Psoas muscle (tissue), 7 donors: ENCODE measurements at regions not wholly inside any gene's neighbourhood (a gene's known extent, or its start where the extent isn't known, plus 50 kb on each side); places are given as distances from the start of the nearest gene placed in this dataset.

ENCODE experiments used
- ATAC-seq, 4 donors: fragments of 200-7000 bp; cut with Tn5 transposase; one replicate each; pipeline ENCODE4 v1.9.1; 2020; ENCODE audit warnings: moderate library complexity in 3 of 4, mild to moderate bottlenecking in 2 of 4
- DNase-seq, 2 donors: peaks; one replicate each; pipeline ENCODE4 v3.0.0-alpha.2; 2020
- H3K27ac ChIP-seq: fragments of 200-600 bp; one replicate; pipeline ENCODE4 v1.8.0; 2022
- H3K27me3 ChIP-seq, 3 donors: fragments of 200-600 bp in 1 of 3; one replicate each; pipeline versions ENCODE4 v1.6.1 to v1.8.0; 2013 to 2022; ENCODE audit warnings: low read length in 2 of 3, mild to moderate bottlenecking in 2 of 3, moderate library complexity in 1 of 3; ENCODE audit not compliant: insufficient read depth in 3 of 3
- H3K36me3 ChIP-seq, 2 donors: fragments of 200-600 bp in 1 of 2; one replicate each; pipeline versions ENCODE4 v1.6.1 to v1.8.0; 2013 to 2022; ENCODE audit warnings: low read depth in 1 of 2, mild to moderate bottlenecking in 1 of 2, moderate library complexity in 1 of 2; ENCODE audit not compliant: insufficient read depth in 1 of 2
- H3K4me1 ChIP-seq: fragments of 200-600 bp; one replicate; pipeline ENCODE4 v1.8.0; 2022
- H3K4me3 ChIP-seq: fragments of 200-600 bp; one replicate; pipeline ENCODE4 v1.8.0; 2022; ENCODE audit warnings: mild to moderate bottlenecking
- H3K9me3 ChIP-seq: fragments of 200-600 bp; one replicate; pipeline ENCODE4 v1.8.0; 2022
- WGBS, 3 donors: extraction: QIAGEN DNeasy Blood & Tissue Kit; methylation state at CpG; one replicate each; pipeline versions ENCODE4 v1.1.6 to v1.1.7; 2013; 5-methylcytosine and 5-hydroxymethylcytosine counted together
- intact Hi-C, 2 donors: fragments of 100-400 bp; cut with DNase I; formaldehyde crosslinking; loops; one replicate each; pipeline versions ENCODE4 v1.11.0 to v1.14.2; 2022
- TF ChIP-seq, protein P1 (sequence below): fragments of 200-600 bp; IDR thresholded peaks from one replicate; pipeline ENCODE4 v1.8.0; 2022; ENCODE audit warnings: antibody characterized with exemption
- donor health status: healthy with polysubstance abuse.
- donor health status: DM: no; HTN: no; CAD: no; lungs with moderate emphysema.
- donor health status: Bipolar disorder and iron deficiency.
- donor health status: healthy.
- donor health status: DM: yes; HTN: yes; CAD: no.
- donor health status: DM: no; HTN: no; CAD: no.
- donor health status: DM: yes; HTN: yes; CAD: no.

DNA sequence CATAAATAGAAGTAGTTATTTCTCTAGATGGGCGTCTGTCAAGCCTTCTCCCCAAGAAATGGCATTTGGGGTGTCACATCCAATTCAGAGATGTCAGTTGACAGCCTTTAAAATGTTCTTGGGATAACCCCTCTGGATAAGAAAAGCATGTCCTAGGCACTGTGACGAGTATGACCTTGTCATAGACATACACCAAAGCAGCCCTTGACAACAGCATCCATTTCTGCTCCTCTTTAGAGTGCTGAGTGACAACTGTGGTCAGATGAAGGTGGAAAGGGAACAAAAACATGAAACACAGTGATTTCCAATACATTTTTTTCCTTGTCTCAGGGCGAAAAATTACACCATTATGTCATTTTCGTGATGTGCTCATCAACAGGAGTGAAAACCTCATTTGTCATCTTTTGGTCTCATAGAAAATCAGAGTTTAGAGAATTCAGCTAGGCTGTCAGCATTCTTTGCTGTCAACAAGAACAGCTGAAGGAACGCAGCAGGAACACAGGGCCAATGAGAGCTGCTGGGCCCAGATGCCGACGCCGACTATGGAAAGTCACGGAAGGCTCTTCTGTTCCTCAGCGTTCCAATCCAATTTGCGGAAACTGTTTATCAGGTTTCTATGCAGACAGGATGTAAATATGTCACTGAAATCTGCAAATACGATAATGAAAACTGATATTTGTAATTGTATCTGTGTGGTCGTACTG lies 193.2 kb downstream of the ICOS start:
- TF ChIP-seq, protein P1, sequence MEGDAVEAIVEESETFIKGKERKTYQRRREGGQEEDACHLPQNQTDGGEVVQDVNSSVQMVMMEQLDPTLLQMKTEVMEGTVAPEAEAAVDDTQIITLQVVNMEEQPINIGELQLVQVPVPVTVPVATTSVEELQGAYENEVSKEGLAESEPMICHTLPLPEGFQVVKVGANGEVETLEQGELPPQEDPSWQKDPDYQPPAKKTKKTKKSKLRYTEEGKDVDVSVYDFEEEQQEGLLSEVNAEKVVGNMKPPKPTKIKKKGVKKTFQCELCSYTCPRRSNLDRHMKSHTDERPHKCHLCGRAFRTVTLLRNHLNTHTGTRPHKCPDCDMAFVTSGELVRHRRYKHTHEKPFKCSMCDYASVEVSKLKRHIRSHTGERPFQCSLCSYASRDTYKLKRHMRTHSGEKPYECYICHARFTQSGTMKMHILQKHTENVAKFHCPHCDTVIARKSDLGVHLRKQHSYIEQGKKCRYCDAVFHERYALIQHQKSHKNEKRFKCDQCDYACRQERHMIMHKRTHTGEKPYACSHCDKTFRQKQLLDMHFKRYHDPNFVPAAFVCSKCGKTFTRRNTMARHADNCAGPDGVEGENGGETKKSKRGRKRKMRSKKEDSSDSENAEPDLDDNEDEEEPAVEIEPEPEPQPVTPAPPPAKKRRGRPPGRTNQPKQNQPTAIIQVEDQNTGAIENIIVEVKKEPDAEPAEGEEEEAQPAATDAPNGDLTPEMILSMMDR: no peak

DNA sequence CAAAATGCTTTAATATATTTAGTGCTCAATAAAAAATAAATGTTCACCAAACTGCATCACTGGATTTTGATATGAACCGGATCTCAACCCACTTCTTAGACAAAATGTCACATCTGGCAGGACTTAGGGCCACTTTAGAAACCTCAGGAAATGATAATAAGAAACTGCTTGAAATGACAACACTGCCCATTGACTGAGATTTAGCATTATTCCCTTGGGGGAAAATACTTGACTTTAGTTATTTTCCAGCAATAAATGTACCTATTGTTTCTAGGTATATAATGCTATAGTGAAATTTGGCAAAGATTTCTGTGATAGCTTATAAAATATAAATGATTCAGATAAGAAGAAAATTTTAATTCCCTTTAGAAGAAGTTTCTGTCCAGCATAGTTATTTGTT lies 195.1 kb downstream of the ICOS start:
- no peak for DNase-seq
- Histone ChIP-seq H3K9me3 (no peaks in the 10 kb centered on the region), H3K27me3 (no peaks in the 10 kb centered on the region), H3K4me1 (no peaks in the 10 kb centered on the region), H3K36me3 (no peaks in the 10 kb centered on the region), H3K4me3 (no peak overlapping the region), H3K27ac (no peak overlapping the region)
- intact Hi-C loops: no loop called here
- no peak for ATAC-seq
- WGBS, 3 donors: 49 to 63% (median 58%) methylated on average over 1 of the region's 1 CpG
- TF ChIP-seq, protein P1: no peak

More for the DNA sequence above, 193.2 kb downstream of the ICOS start:
- 42 to 48% (median 45%) methylated on average over 13 of the region's 13 CpGs for WGBS, 3 donors
- ATAC-seq: no peak
- H3K36me3 ChIP-seq: no peaks in the 10 kb centered on the region
- no peaks in the 10 kb centered on the region for H3K9me3 ChIP-seq
- intact Hi-C loops: no loop called here
- H3K4me3 ChIP-seq: no peak overlapping the region
- no peaks in the 10 kb centered on the region for H3K4me1 ChIP-seq
- no peak for DNase-seq
- H3K27ac ChIP-seq: no peak overlapping the region
- peaks cover 0 to under 1% (median 0%) of the 10 kb centered on the region in 3 donors for H3K27me3 ChIP-seq

DNA sequence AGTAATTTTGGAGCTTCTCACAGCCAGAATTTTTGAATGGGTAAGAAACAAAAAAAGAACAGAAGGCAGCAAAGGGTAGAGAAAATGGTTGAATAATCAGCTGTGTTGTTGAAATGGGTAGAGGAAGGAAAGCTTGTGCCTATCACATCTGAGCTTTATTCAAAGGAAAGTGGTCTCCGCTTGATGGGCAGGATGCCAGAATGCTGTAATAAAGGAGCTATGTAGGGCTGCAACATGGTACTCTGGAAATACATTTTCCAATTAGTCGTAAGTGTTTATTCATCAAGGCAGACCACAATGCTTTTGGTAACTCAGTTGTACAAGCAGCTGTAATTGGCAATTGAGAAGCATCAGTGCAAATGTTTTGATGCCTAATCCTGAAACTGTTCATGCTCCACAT lies 196.9 kb downstream of the ICOS start:
- Histone ChIP-seq H3K4me1 (no peaks in the 10 kb centered on the region), H3K9me3 (no peaks in the 10 kb centered on the region), H3K4me3 (no peak overlapping the region), H3K27ac (no peak overlapping the region), H3K27me3 (no peaks in the 10 kb centered on the region), H3K36me3 (no peaks in the 10 kb centered on the region)
- TF ChIP-seq, protein P1: no peak
- no peak for ATAC-seq
- 69 to 86% (median 78%) methylated on average over 2 of the region's 2 CpGs for WGBS, 3 donors
- no peak for DNase-seq
- intact Hi-C loops: no loop called here

DNA sequence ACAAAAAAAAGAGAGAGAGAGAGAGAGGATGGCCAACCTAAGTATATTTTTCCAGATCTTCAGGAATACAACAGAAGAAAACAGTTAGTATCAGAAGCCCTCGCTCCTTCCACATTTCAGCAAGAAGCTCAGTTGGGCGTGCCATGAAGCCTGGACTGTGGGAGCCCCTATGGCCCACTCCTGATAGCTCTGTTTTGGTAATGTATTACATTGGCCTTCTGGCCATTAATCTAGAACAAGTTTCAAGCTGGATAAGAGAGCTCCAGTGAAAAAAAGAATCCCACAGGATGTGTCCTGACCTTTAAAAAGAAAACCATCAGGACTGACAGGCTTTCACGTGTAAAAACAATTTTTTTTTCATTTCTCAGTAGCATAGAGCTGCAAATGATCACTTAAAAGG lies 197.9 kb downstream of the ICOS start:
- no peak for ATAC-seq
- intact Hi-C loops: no loop called here
- no peaks in the 10 kb centered on the region for H3K9me3 ChIP-seq
- H3K4me3 ChIP-seq: no peak overlapping the region
- no peaks in the 10 kb centered on the region for H3K36me3 ChIP-seq
- DNase-seq: no peak
- TF ChIP-seq, protein P1: no peak
- no peaks in the 10 kb centered on the region for H3K4me1 ChIP-seq
- H3K27ac ChIP-seq: no peak overlapping the region
- no peaks in the 10 kb centered on the region for H3K27me3 ChIP-seq
- 68 to 76% (median 73%) methylated on average over 3 of the region's 3 CpGs for whole genome bisulfite sequencing, 3 donors

DNA sequence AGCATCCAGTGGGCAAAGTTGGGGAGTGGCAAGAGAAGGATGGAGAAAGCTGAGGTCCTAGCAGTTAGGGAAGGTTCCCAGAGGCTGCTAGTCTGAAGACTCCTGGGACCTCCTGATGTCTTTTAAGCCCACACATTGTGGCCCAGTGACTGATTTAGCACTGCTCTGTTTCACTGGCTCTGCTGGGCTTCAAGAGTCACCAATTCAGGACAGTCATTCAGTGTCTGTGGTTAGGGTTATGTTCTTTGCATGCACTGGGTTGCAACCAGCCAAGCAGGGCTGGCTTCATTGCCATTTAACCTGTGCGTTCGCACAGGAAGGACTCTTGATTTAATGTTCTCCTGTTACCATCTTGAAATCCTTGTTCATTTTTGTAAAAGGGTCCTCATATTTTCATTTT lies 199.2 kb downstream of the ICOS start:
- TF ChIP-seq, protein P1: no peak
- ATAC-seq (no peak), DNase-seq (no peak)
- no peaks in the 10 kb centered on the region for H3K9me3 ChIP-seq
- H3K27ac ChIP-seq: no peak overlapping the region
- 89 to 96% (median 94%) methylated on average over 2 of the region's 2 CpGs for WGBS, 3 donors
- intact Hi-C loops: no loop called here
- no peak overlapping the region for H3K4me3 ChIP-seq
- no peaks in the 10 kb centered on the region for H3K4me1 ChIP-seq
- H3K36me3 ChIP-seq: no peaks in the 10 kb centered on the region
- H3K27me3 ChIP-seq: no peaks in the 10 kb centered on the region
